K562 (cell line): ENCODE measurements at regions not wholly inside any gene's neighbourhood (a gene's known extent, or its start where the extent isn't known, plus 50 kb on each side); places are given as distances from the start of the nearest gene placed in this dataset.

Experiments used
- CTBP1 ChIP-seq: fragments of 450-650 bp; IDR thresholded peaks from 2 replicates; pipeline ENCODE4 v1.6.1; 2016; ENCODE audit warnings: borderline replicate concordance
- CTCF ChIP-seq, 3 experiments: IDR thresholded peaks in 2 of 3; conservative IDR thresholded peaks in 1 of 3; 2 replicates each; pipeline ENCODE4 v1.5.1; 2011 to 2012; ENCODE audit warnings: low read length in 3 of 3, mild to moderate bottlenecking in 3 of 3, control low read depth in 2 of 3, improper control_type of control experiment in 1 of 3, inconsistent platforms in 1 of 3, low read depth in 1 of 3, mixed read lengths in 1 of 3, moderate library complexity in 1 of 3; ENCODE audit not compliant: insufficient read depth in 2 of 3
- E2F4 ChIP-seq: sonication (generic); formaldehyde crosslinking; IDR thresholded peaks from 2 replicates; pipeline ENCODE4 v1.8.0; 2022; ENCODE audit warnings: mild to moderate bottlenecking, low read depth, missing genetic modification reagents
- EGR1 ChIP-seq: fragments of 450-650 bp; conservative IDR thresholded peaks from 2 replicates; pipeline ENCODE4 v1.6.1; 2017; ENCODE audit warnings: mild to moderate bottlenecking
- EP300 ChIP-seq: IDR thresholded peaks from 2 replicates; pipeline ENCODE4 v1.6.1; 2012; ENCODE audit warnings: low read length, improper control_type of control experiment
- FOSL1 ChIP-seq: fragments of 200-800 bp; sonication (Bioruptor generic); conservative IDR thresholded peaks from 2 replicates; pipeline ENCODE4 v1.6.1; 2016; ENCODE audit warnings: missing genetic modification characterization, missing compliant biosample characterization
- LARP7 ChIP-seq: fragments of 450-650 bp; IDR thresholded peaks from 2 replicates; pipeline ENCODE4 v1.6.1; 2016
- MAZ ChIP-seq, 2 experiments: fragments of 450-650 bp in 1 of 2; sonication (generic) in 1 of 2; formaldehyde crosslinking; IDR thresholded peaks in 1 of 2; conservative IDR thresholded peaks in 1 of 2; 2 replicates each; pipeline versions ENCODE4 v1.4.0 to v1.5.0; 2020; ENCODE audit warnings: mild to moderate bottlenecking in 1 of 2, missing genetic modification reagents in 1 of 2
- NR3C1 ChIP-seq: sonication (generic); formaldehyde crosslinking; IDR thresholded peaks from 2 replicates; pipeline ENCODE4 v1.8.1; 2022; ENCODE audit warnings: missing genetic modification reagents
- RCOR1 ChIP-seq, 2 experiments: IDR thresholded peaks; 2 replicates each; pipeline ENCODE4 v1.6.1; 2012; ENCODE audit warnings: low read depth in 2 of 2, low read length in 2 of 2, borderline replicate concordance in 1 of 2, improper control_type of control experiment in 1 of 2
- SMAD3 ChIP-seq: fragments of 450-650 bp; formaldehyde crosslinking; conservative IDR thresholded peaks from 2 replicates; pipeline ENCODE4 v1.4.0; 2020; ENCODE audit warnings: mild to moderate bottlenecking
- TAF7 ChIP-seq: fragments of 450-650 bp; IDR thresholded peaks from 2 replicates; pipeline ENCODE4 v1.6.1; 2016; ENCODE audit warnings: missing genetic modification characterization, missing compliant biosample characterization
- ZNF239 ChIP-seq: fragments of 250-450 bp; sonication (Bioruptor Pico); IDR thresholded peaks from 2 replicates; pipeline ENCODE4 v1.4.0; 2020; ENCODE audit warnings: mild to moderate bottlenecking

- TF ChIP-seq RCOR1 (IDR thresholded peaks at IDR 0.05; ENCODE audit: borderline replicate concordance in 1 of 2, low read depth in 2 of 2, low read length in 2 of 2) = no peak
- TF ChIP-seq FOSL1 = no peak
- no peak for TF ChIP-seq CTBP1
- TF ChIP-seq EP300 = no peak
- no peak for TF ChIP-seq MAZ (CRISPR knock-in tag; conservative IDR thresholded peaks at IDR 0.05 in 1 of 2, IDR thresholded peaks at IDR 0.05 in 1 of 2)
- TF ChIP-seq NR3C1 (CRISPR knock-in tag) = no peak
- TF ChIP-seq EGR1 = no peak
- TF ChIP-seq LARP7 = no peak
- TF ChIP-seq TAF7 (tag) = no peak
- no peak for TF ChIP-seq E2F4 (CRISPR knock-in tag)
- no peak for TF ChIP-seq CTCF (IDR thresholded peaks at IDR 0.05 in 2 of 3, conservative IDR thresholded peaks at IDR 0.05 in 1 of 3; ENCODE audit: insufficient read depth in 2 of 3, low read depth in 1 of 3, low read length in 3 of 3)
- TF ChIP-seq SMAD3 (CRISPR knock-in tag) = no peak
- TF ChIP-seq ZNF239 (CRISPR knock-in tag) = no peak
Observed at GRCh38 chr18:75120521-75120920, 88.4 kb downstream of the PTGR3 start.
